ENCODE measurements at regions not wholly inside any gene's neighbourhood (a gene's known extent, or its start where the extent isn't known, plus 50 kb on each side); places are given as distances from the start of the nearest gene placed in this dataset.

DNA sequence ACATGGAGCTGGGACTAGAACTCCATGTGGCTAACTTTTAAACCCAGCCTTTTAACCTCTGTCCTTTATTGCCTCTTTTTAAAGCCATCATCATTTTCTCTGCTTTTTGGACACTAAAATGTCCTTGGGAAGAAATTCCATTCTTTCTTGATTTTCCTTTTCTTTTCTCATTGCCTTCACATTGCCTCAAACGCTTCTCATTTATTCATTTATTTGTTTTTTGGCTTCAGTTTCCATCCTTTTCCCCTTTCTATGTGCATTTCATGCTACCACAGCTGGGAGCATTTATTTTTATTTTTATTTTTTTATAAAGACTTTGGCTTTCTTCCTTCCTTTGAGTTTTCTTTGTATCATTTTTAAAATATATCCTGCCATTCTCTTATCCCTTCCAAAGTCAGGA lies 212.2 kb downstream of the DACT1 start:
- no peak for DNase-seq

DNA sequence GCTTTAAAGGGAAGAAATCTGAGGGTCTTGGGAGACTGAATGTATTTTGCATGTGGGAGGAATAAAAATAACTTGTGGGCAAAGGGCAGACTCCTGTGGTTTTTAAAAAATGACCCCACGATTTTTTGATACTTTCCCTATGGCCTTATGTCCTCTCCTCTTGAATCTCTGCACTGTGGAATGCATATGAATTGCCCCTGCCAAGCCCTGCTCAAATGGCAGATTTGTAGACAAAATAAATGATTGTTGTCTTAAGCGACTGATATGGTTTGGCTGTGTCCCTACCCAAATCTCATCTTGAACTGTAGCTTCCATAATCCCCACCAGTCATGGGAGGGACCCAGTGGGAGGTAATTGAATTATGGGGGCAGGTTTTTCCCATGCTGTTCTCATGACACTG lies 223.8 kb downstream of the DACT1 start:
- no peak for DNase-seq

- DNase-seq, result no peak
Observed at GRCh38 chr14:58862416-58863160, 224.8 kb downstream of the DACT1 start.

- no peak for DNase-seq
Observed at GRCh38 chr14:58863661-58864345, 226.0 kb downstream of the DACT1 start.

DNA sequence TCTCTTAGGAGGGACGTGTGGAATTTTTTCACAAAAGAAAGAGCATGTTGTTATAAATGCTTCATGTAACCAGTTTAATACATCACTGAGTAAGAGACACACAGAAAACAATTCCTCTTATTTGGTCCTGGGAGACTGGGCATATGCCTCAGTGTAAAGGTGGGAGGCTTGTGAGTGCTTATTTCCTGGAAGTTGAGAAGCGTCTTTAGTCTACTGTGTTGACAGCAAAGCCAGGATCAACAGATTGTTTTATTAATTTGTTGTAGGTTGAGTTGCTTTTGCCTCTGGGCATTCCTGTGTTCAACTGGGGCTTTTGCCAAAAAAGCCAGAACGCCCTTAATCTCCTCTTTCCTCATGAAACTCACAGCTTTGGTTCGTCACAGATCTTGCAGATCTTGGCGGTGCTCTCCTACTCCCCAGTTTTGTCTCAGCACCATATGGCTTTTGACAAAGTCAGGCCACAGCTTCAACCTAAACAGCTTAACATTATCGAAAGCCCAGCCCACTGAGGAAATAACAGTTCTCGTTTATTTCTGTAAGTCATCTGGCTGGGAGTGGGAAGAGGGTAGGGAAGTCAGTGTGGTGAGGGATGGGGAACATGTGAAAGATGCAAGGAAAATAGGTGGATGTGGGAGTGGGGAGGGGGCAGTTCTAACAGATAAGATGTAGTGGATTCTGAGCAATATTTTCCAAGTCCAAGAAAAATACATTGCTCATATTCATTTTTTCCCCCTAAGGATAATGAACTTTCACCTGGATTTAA lies 227.2 kb downstream of the DACT1 start:
- peak in 1 of 2 experiments; percentile 14 for DNase-seq

GRCh38 chr14:58865514-58866281 lies 227.9 kb downstream of the DACT1 start:
- DNase-seq, result no peak

- no peak for DNase-seq
Observed at GRCh38 chr14:58866391-58866790, 228.6 kb downstream of the DACT1 start.

GRCh38 chr14:58870961-58871360 lies 233.2 kb downstream of the DACT1 start:
- no peak for DNase-seq

- no peak for DNase-seq
Observed at GRCh38 chr14:58871573-58871972, 233.8 kb downstream of the DACT1 start.

GRCh38 chr14:58872061-58872460 lies 234.3 kb downstream of the DACT1 start:
- peak in 1 of 2 experiments; percentile 30 for DNase-seq

DNA sequence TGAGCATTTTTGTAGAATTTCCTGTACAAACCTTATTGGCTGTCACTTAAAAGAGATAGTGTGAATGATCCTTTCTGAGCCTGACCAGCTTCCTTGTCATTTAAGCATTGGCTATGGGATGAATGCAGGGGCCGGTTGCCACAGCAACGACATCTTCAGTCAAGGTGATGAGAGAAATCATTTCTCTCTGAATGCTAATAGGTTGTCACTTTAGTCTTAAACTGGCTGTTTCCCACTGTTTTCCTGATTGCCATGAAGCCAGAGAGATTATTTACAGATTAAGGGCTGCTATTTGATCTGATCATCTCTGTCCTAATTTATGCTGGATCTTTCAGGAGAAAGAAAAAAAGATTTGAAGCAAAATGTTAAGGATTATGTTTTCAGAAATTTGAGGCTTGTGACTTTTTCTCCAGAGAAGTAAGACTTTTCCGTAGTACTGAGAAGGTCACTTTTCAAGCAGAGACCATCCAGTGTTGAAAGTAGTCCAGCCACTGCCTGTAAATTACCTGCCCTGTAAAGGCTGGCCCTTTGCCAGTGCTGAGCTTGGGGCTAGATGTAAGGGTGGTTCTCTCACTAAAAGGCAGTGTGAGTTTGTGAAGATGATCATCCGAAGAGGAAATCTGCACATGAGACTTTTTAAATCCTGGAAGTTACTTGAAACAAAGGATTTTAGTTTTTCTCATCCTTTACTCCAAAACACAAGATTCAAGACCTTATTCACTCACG lies 235.6 kb downstream of the DACT1 start:
- peak in 1 of 2 experiments; percentile 45 for DNase-seq

- no peak for DNase-seq
Observed at GRCh38 chr14:58875613-58876012, 237.9 kb downstream of the DACT1 start.

GRCh38 chr14:58876608-58877007 lies 238.8 kb downstream of the DACT1 start:
- no peak for DNase-seq

GRCh38 chr14:58878439-58879139 lies 240.8 kb downstream of the DACT1 start:
- DNase-seq, result no peak

DNA sequence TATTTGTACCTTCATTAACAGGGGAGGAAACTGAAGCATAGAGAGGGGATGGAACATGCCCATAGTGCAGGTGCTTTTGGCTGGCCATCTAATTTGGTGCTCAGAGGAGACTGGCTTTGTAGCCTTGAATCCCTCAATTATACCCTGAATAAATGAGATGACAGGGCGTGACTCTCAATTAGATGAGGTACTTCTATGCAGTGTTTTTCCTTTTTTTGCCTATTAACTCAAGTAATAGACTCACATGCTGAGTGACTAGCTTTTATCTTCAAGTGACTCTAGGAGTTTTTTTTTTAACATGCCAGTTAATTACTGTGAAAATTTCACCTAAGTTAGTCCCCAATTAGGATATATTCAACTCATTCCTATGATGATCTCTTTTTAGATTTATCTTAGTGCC lies 243.7 kb downstream of the DACT1 start:
- DNase-seq, result no peak

- DNase-seq, result peak; percentile 57 to 62
Observed at GRCh38 chr14:58882577-58883018, 244.8 kb downstream of the DACT1 start.

DNA sequence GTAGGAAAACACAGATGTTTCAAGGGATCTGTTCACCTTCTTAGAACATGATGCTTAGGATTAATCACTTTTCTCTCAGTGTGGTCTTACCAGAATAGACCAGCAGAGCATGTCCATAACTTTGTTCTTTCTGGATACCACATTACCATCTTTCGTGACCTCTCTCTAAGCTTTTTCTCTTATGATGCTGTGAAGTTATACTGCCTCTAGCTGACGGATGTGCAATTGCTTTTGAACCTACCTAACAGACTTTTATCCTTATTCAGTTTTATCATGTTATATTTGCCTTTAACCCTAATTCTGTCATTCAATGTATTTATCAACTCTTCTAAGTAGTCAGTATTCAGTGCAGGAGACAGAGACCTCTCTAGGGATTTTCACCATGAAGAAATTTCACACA lies 246.7 kb downstream of the DACT1 start:
- DNase-seq, result no peak

DNA sequence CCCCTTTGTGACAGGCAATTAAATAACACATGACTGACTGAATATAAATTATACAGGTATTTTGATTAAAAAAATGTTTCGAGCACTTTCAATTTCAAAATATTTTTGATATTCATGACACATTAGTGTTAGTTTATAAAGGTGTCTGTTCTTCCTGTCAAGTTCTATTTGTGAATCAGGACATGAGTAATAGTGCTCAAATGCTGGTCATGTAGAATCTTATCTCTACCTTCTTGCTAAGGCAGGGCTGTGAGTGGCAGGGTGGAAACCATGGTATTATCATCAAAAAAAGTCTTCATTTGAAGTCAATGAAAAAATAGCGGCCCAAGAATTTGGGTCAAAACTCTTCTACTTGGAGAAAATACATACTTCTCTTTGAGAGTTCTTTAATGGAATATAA lies 250.2 kb downstream of the DACT1 start:
- no peak for DNase-seq

GRCh38 chr14:58898655-58899316 lies 261.0 kb downstream of the DACT1 start:
- DNase-seq, result no peak

- DNase-seq, result no peak
Observed at GRCh38 chr14:58899317-58899713, 261.6 kb downstream of the DACT1 start.

- no peak for DNase-seq
Observed at GRCh38 chr14:58901826-58902225, 264.1 kb downstream of the DACT1 start.

Data from NCI-H2081 (cell line).